ENCODE measurements at regions not wholly inside any gene's neighbourhood (a gene's known extent, or its start where the extent isn't known, plus 50 kb on each side); places are given as distances from the start of the nearest gene placed in this dataset.

- TF ChIP-seq CTCF (IDR thresholded peaks at IDR 0.05; ENCODE audit: low read length) (no peak), EZH2 (optimal IDR thresholded peaks at IDR 0.05; ENCODE audit: low read depth, low read length) (no peak)
Measured at GRCh38 chr6:164010441-164011103, 596.1 kb downstream of the QKI start.

All from MM.1S (cell line).